Uterus (tissue), 2 donors: ENCODE measurements at regions not wholly inside any gene's neighbourhood (a gene's known extent, or its start where the extent isn't known, plus 50 kb on each side); places are given as distances from the start of the nearest gene placed in this dataset.

Experiments used
- POLR2A ChIP-seq, 2 donors: fragments of 450-650 bp; IDR thresholded peaks; one replicate each; pipeline ENCODE4 v1.6.1; 2016; ENCODE audit warnings: antibody characterized with exemption in 2 of 2, mild to moderate bottlenecking in 1 of 2, moderate library complexity in 1 of 2
- TF ChIP-seq, protein P1 (sequence below), 4 experiments: fragments of 200-600 bp in 2 of 4; fragments of 450-650 bp in 2 of 4; sonication (generic) in 2 of 4; IDR thresholded peaks; one replicate each; pipeline ENCODE4 v1.5.1; 2016 to 2019; ENCODE audit warnings: antibody characterized with exemption in 4 of 4, mild to moderate bottlenecking in 2 of 4, moderate library complexity in 1 of 4

DNA sequence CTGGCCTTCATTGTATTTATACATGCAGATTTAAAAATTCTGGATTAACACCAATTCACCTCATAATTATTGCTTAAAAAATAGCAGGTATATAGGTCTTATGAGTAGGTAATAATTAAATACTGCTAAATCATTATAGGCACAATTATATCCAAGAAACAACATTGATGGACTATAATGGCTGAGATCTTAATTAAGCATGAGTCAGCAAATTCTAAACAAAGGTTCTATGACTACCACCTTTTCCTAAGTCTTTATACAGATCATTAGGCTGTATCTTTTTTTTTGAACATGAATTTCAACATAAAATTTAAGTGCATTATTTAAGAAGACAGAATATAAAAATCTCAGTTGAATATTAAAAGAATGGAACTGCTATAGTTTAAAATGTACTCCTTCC is 1678.7 kb upstream of the PCDH10 start:
- TF ChIP-seq, protein P1, sequence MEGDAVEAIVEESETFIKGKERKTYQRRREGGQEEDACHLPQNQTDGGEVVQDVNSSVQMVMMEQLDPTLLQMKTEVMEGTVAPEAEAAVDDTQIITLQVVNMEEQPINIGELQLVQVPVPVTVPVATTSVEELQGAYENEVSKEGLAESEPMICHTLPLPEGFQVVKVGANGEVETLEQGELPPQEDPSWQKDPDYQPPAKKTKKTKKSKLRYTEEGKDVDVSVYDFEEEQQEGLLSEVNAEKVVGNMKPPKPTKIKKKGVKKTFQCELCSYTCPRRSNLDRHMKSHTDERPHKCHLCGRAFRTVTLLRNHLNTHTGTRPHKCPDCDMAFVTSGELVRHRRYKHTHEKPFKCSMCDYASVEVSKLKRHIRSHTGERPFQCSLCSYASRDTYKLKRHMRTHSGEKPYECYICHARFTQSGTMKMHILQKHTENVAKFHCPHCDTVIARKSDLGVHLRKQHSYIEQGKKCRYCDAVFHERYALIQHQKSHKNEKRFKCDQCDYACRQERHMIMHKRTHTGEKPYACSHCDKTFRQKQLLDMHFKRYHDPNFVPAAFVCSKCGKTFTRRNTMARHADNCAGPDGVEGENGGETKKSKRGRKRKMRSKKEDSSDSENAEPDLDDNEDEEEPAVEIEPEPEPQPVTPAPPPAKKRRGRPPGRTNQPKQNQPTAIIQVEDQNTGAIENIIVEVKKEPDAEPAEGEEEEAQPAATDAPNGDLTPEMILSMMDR (IDR thresholded peaks at IDR 0.05), result no peak
- no peak for TF ChIP-seq POLR2A (IDR thresholded peaks at IDR 0.05)
